ENCODE measurements at regions not wholly inside any gene's neighbourhood (a gene's known extent, or its start where the extent isn't known, plus 50 kb on each side); places are given as distances from the start of the nearest gene placed in this dataset.

GRCh38 chr7:68247126-68247525 is 1250.5 kb downstream of the TYW1 start:
- Histone ChIP-seq H3K27ac (ENCODE audit: low read depth, low read length) (no peak overlapping the region), H3K27me3 (replicated peaks in 1 of 4; ENCODE audit: control insufficient read depth in 3 of 4, extremely low read depth in 1 of 4, insufficient read depth in 3 of 4, low read length in 3 of 4) (no peaks in the 10 kb centered on the region; a peak in 2 of 7 replicates), H4K91ac (replicated peaks; ENCODE audit: insufficient read length, low read length) (peak overlapping the region; percentile 71), H3K79me1 (ENCODE audit: low read depth, low read length) (no peaks in the 10 kb centered on the region), H3K23me2 (ENCODE audit: low read depth, low read length) (peaks cover 3% of the 10 kb centered on the region; the same call in 1 of the 2 replicates), H2BK20ac (ENCODE audit: low read length) (peak overlapping the region; percentile 92), H3K23ac (ENCODE audit: insufficient read length) (no peak overlapping the region), H2AK5ac (ENCODE audit: low read depth, low read length) (0 out of 2 replicates have a peak overlapping the region, but pooled peaks have one; percentile 5), H3K79me2 (ENCODE audit: control insufficient read depth in 1 of 2, insufficient read depth in 2 of 2, low read length in 2 of 2) (no peaks in the 10 kb centered on the region), H3K36me3 (ENCODE audit: control insufficient read depth in 2 of 4, insufficient read depth in 4 of 4, low read length in 3 of 4) (no peaks in the 10 kb centered on the region), H2AFZ (ENCODE audit: low read length) (no peak overlapping the region), H3K9ac (replicated peaks in 1 of 4; ENCODE audit: extremely low read depth in 1 of 4, low read depth in 3 of 4, low read length in 3 of 4) (no peak overlapping the region), H3K4ac (replicated peaks; ENCODE audit: insufficient read length, low read depth, low read length) (peak overlapping the region; percentile 28), H4K20me1 (replicated peaks in 1 of 2; ENCODE audit: control insufficient read depth in 1 of 2, insufficient read depth in 2 of 2, low read length in 2 of 2) (no peaks in the 10 kb centered on the region), H4K5ac (ENCODE audit: insufficient read length, low read depth, low read length) (no peak overlapping the region), H2BK12ac (ENCODE audit: low read depth, low read length) (peak overlapping the region; percentile 86), H3K4me1 (replicated peaks in 1 of 4; ENCODE audit: control insufficient read depth in 3 of 4, insufficient read depth in 4 of 4, low read length in 3 of 4) (peaks cover 7 to 22% (median 12%) of the 10 kb centered on the region in 4 experiments; a peak in 6 of 7 replicates), H2BK120ac (replicated peaks; ENCODE audit: low read depth, low read length) (peak overlapping the region; percentile 60), H2BK5ac (ENCODE audit: low read depth, low read length) (peak overlapping the region; percentile 63; the same call in 1 of the 2 replicates), H3K4me2 (ENCODE audit: insufficient read depth in 1 of 2, low read depth in 2 of 2, low read length in 2 of 2) (no peak overlapping the region; a peak in 1 of 4 replicates), H4K8ac (ENCODE audit: extremely low read depth, insufficient read depth, low read length) (no peak overlapping the region), H3K4me3 (ENCODE audit: extremely low read depth in 1 of 4, insufficient read depth in 2 of 4, low read depth in 3 of 4, low read length in 4 of 4) (no peak overlapping the region), H3K14ac (ENCODE audit: insufficient read length) (no peak overlapping the region), H3K56ac (replicated peaks; ENCODE audit: insufficient read length, low read depth, low read length) (no peak overlapping the region), H2BK15ac (ENCODE audit: low read length) (no peak overlapping the region), H3K9me3 (ENCODE audit: insufficient read depth in 2 of 2, low read depth in 1 of 2, low read length in 1 of 2) (peaks cover 6% of the 10 kb centered on the region in 2 experiments; a peak in 2 of 4 replicates), H3K18ac (ENCODE audit: extremely low read depth, low read length) (peak overlapping the region; percentile 55; the same call in 1 of the 2 replicates)
- POLR2A ChIA-PET (ENCODE audit: partially characterized antibody), result no interaction called here
- CTCF ChIA-PET (ENCODE audit: partially characterized antibody), result interaction anchor here (1.1 kb wide), 1 partner anchor 122 kb away, joined by 3 read pairs; no protein-coding TSS in a partner anchor
- TF ChIP-seq SIRT6 (IDR thresholded peaks at IDR 0.05; ENCODE audit: low read length) (no peak), CBX5 (IDR thresholded peaks at IDR 0.05; ENCODE audit: low read depth, low read length) (no peak), MAFK (IDR thresholded peaks at IDR 0.05; ENCODE audit: low read depth, low read length) (no peak), GABPA (IDR thresholded peaks at IDR 0.05; ENCODE audit: borderline replicate concordance, insufficient read depth, low read length) (no peak), TAF1 (IDR thresholded peaks at IDR 0.05; ENCODE audit: low read depth, low read length) (no peak), CEBPB (IDR thresholded peaks at IDR 0.05; ENCODE audit: low read depth, low read length) (no peak), CTBP2 (IDR thresholded peaks at IDR 0.05; ENCODE audit: borderline replicate concordance, insufficient read depth, insufficient read length, low read length) (no peak), NANOG (IDR thresholded peaks at IDR 0.05; ENCODE audit: insufficient read depth, low read depth, low read length, poor library complexity, severe bottlenecking) (no peak)
- 88% methylated on average over 7 of the region's 7 CpGs; no CpG with 5 or more reads in 1 of the 2 experiments for WGBS, 2 experiments (ENCODE audit: extremely low coverage in 1 of 2, insufficient coverage in 1 of 2, insufficient read length in 1 of 2, insufficient replicate concordance in 2 of 2, low coverage in 1 of 2, low lambda C conversion rate in 2 of 2, missing lambda C conversion rate in 1 of 2)
- DNase-seq (ENCODE audit: low read depth in 1 of 2, low spot score in 2 of 2) (no peak), FAIRE-seq (no peak)

Measured in H1 (cell line).